H1 (cell line): ENCODE measurements at regions not wholly inside any gene's neighbourhood (a gene's known extent, or its start where the extent isn't known, plus 50 kb on each side); places are given as distances from the start of the nearest gene placed in this dataset.

Experiments used
- CHD7 ChIP-seq: fragments of 300-600 bp; sonication (generic); IDR thresholded peaks from 2 replicates; pipeline ENCODE4 v1.7.1; 2012; ENCODE audit warnings: low read length, moderate library complexity, mild to moderate bottlenecking, inconsistent platforms; ENCODE audit not compliant: insufficient replicate concordance
- POU5F1 ChIP-seq: IDR thresholded peaks from 2 replicates; pipeline ENCODE4 v1.6.1; 2011; ENCODE audit warnings: low read depth, mild to moderate bottlenecking, low read length, moderate library complexity

GRCh38 chr18:76263046-76264005 lies 231.7 kb downstream of the ZNF516 start (continued):
- no peak for TF ChIP-seq CHD7
- no peak for TF ChIP-seq POU5F1
- TF ChIP-seq, all 59 proteins: peak for 0
